HepG2 (cell line): ENCODE measurements at regions not wholly inside any gene's neighbourhood (a gene's known extent, or its start where the extent isn't known, plus 50 kb on each side); places are given as distances from the start of the nearest gene placed in this dataset.

ENCODE experiments used
- ZNF510 ChIP-seq: sonication (generic); formaldehyde crosslinking; IDR thresholded peaks from 2 replicates; pipeline ENCODE4 v1.4.0; 2020; ENCODE audit warnings: low read depth, mild to moderate bottlenecking, missing genetic modification reagents
- ZSCAN21 ChIP-seq: sonication (generic); formaldehyde crosslinking; IDR thresholded peaks from 2 replicates; pipeline ENCODE4 v1.8.0; 2022; ENCODE audit warnings: mild to moderate bottlenecking, missing genetic modification reagents, moderate library complexity, borderline replicate concordance
- TF ChIP-seq, protein P1 (sequence below): sonication (generic); formaldehyde crosslinking; IDR thresholded peaks from 2 replicates; pipeline ENCODE4 v1.5.0; 2020; ENCODE audit warnings: mild to moderate bottlenecking, missing genetic modification reagents, borderline replicate concordance
- TF ChIP-seq, protein P2 (sequence below): sonication (generic); formaldehyde crosslinking; IDR thresholded peaks from 2 replicates; pipeline ENCODE4; 2020; ENCODE audit warnings: missing genetic modification reagents, mild to moderate bottlenecking, borderline replicate concordance
- TF ChIP-seq, protein P3 (sequence below): sonication (generic); formaldehyde crosslinking; IDR thresholded peaks from 2 replicates; pipeline ENCODE4 v1.8.1; 2023; ENCODE audit warnings: mild to moderate bottlenecking, moderate library complexity, missing genetic modification reagents

DNA sequence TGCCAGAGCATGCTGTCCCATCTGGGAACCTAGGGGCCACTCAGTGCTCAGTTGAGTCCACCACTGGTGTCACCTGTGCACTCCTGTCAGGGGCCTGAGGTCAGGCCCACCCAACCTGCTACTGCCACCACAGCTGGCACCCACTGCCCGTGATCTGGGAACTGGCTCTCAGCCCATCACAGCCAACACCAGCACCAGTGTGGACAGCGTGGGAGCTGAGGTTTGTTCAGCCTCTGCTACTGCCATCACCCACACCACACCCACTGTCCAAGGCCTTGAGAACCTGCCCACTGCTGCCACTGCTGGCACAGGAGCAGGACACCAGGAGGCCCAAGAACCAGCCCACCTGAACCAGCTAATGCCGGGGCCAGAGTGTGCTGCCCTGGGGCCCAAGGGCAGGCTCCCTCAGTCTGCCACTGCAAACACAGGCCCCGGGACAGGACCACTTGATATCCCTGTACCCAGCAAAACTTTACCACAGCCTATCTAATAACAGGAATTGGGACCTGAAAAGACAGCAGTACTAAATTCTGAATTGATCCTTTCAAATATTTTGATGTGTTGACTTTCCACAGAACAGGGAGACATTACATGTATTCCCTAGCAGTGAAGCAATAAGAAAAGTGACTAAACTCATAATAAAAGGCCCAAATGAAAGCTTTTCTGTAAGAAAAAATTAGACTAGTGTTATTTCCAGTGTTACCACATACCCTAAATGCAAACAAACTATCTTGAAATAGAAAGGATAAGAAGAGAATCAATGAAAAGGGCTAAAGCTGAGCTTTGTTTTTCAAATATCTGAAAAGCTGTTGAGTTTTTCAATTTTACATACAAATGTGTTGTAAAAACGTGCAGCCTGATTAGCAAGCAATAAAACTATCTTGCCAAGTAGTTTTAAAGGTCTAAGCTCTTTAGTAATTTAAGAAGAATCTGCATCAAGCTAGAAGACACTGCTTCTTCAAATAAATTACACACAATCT lies 640.7 kb downstream of the METTL4 start (continued):
- TF ChIP-seq, protein P1, sequence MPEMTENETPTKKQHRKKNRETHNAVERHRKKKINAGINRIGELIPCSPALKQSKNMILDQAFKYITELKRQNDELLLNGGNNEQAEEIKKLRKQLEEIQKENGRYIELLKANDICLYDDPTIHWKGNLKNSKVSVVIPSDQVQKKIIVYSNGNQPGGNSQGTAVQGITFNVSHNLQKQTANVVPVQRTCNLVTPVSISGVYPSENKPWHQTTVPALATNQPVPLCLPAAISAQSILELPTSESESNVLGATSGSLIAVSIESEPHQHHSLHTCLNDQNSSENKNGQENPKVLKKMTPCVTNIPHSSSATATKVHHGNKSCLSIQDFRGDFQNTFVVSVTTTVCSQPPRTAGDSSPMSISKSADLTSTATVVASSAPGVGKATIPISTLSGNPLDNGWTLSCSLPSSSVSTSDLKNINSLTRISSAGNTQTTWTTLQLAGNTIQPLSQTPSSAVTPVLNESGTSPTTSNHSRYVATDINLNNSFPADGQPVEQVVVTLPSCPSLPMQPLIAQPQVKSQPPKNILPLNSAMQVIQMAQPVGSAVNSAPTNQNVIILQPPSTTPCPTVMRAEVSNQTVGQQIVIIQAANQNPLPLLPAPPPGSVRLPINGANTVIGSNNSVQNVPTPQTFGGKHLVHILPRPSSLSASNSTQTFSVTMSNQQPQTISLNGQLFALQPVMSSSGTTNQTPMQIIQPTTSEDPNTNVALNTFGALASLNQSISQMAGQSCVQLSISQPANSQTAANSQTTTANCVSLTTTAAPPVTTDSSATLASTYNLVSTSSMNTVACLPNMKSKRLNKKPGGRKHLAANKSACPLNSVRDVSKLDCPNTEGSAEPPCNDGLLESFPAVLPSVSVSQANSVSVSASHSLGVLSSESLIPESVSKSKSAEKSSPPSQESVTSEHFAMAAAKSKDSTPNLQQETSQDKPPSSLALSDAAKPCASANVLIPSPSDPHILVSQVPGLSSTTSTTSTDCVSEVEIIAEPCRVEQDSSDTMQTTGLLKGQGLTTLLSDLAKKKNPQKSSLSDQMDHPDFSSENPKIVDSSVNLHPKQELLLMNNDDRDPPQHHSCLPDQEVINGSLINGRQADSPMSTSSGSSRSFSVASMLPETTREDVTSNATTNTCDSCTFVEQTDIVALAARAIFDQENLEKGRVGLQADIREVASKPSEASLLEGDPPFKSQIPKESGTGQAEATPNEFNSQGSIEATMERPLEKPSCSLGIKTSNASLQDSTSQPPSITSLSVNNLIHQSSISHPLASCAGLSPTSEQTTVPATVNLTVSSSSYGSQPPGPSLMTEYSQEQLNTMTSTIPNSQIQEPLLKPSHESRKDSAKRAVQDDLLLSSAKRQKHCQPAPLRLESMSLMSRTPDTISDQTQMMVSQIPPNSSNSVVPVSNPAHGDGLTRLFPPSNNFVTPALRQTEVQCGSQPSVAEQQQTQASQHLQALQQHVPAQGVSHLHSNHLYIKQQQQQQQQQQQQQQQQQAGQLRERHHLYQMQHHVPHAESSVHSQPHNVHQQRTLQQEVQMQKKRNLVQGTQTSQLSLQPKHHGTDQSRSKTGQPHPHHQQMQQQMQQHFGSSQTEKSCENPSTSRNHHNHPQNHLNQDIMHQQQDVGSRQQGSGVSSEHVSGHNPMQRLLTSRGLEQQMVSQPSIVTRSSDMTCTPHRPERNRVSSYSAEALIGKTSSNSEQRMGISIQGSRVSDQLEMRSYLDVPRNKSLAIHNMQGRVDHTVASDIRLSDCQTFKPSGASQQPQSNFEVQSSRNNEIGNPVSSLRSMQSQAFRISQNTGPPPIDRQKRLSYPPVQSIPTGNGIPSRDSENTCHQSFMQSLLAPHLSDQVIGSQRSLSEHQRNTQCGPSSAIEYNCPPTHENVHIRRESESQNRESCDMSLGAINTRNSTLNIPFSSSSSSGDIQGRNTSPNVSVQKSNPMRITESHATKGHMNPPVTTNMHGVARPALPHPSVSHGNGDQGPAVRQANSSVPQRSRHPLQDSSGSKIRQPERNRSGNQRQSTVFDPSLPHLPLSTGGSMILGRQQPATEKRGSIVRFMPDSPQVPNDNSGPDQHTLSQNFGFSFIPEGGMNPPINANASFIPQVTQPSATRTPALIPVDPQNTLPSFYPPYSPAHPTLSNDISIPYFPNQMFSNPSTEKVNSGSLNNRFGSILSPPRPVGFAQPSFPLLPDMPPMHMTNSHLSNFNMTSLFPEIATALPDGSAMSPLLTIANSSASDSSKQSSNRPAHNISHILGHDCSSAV (CRISPR knock-in tag): no peak
- TF ChIP-seq, protein P2, sequence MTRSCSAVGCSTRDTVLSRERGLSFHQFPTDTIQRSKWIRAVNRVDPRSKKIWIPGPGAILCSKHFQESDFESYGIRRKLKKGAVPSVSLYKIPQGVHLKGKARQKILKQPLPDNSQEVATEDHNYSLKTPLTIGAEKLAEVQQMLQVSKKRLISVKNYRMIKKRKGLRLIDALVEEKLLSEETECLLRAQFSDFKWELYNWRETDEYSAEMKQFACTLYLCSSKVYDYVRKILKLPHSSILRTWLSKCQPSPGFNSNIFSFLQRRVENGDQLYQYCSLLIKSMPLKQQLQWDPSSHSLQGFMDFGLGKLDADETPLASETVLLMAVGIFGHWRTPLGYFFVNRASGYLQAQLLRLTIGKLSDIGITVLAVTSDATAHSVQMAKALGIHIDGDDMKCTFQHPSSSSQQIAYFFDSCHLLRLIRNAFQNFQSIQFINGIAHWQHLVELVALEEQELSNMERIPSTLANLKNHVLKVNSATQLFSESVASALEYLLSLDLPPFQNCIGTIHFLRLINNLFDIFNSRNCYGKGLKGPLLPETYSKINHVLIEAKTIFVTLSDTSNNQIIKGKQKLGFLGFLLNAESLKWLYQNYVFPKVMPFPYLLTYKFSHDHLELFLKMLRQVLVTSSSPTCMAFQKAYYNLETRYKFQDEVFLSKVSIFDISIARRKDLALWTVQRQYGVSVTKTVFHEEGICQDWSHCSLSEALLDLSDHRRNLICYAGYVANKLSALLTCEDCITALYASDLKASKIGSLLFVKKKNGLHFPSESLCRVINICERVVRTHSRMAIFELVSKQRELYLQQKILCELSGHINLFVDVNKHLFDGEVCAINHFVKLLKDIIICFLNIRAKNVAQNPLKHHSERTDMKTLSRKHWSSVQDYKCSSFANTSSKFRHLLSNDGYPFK (CRISPR knock-in tag): no peak
- no peak for TF ChIP-seq ZNF510 (CRISPR knock-in tag)
- TF ChIP-seq, protein P3, sequence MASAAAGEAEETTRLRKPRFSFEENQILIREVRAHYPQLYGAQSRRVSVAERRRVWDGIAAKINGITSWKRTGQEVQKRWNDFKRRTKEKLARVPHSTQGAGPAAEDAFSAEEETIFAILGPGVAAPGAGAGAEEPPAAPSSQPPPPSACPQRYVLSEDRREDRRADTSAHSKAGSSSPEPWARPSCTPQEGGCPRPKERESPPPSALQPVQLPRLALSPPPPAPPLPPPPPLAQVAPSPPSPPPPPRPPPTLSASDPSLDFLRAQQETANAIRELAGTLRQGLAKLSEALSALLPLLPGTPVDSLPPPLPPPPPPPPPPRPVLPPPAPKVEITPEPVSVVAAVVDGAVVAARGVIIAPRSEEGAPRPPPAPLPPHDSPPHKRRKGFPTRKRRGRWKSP (CRISPR knock-in tag): no peak
- no peak for TF ChIP-seq ZSCAN21 (CRISPR knock-in tag)
